GM23338 (cell line): ENCODE measurements at regions not wholly inside any gene's neighbourhood (a gene's known extent, or its start where the extent isn't known, plus 50 kb on each side); places are given as distances from the start of the nearest gene placed in this dataset.

Experiments
- ATAC-seq: fragments of 200-7000 bp; cut with Tn5 transposase; 3 replicates; pipeline ENCODE4 v1.9.1; 2020
- DNase-seq: peaks from one replicate; pipeline ENCODE4 v3.0.0-alpha.2; 2015; ENCODE audit warnings: low spot score
- H2AFZ ChIP-seq: fragments of 200-600 bp; sonication (generic); 2 replicates; pipeline ENCODE4 v1.8.0; 2016; ENCODE audit warnings: antibody characterized with exemption, mild to moderate bottlenecking, moderate library complexity
- H3F3A ChIP-seq: fragments of 200-600 bp; sonication (generic); replicated peaks from 2 replicates; pipeline ENCODE4 v1.8.0; 2017; ENCODE audit warnings: antibody characterized with exemption, mixed run types, low read depth
- H3K27ac ChIP-seq: fragments of 200-600 bp; sonication (generic); 2 replicates; pipeline ENCODE4 v1.6.1; 2016; ENCODE audit warnings: low read depth
- H3K27me3 ChIP-seq: fragments of 200-600 bp; sonication (generic); 2 replicates; pipeline ENCODE4 v1.8.0; 2016; ENCODE audit warnings: mild to moderate bottlenecking, mixed run types, moderate library complexity; ENCODE audit not compliant: insufficient read depth
- H3K36me3 ChIP-seq: fragments of 200-600 bp; sonication (generic); 2 replicates; pipeline ENCODE4 v1.8.0; 2016; ENCODE audit warnings: mild to moderate bottlenecking; ENCODE audit not compliant: insufficient read depth
- H3K4me1 ChIP-seq: fragments of 200-600 bp; sonication (generic); 2 replicates; pipeline ENCODE4 v1.8.0; 2016; ENCODE audit warnings: mild to moderate bottlenecking, moderate library complexity; ENCODE audit not compliant: insufficient read depth
- H3K4me2 ChIP-seq: fragments of 200-600 bp; sonication (generic); 2 replicates; pipeline ENCODE4 v1.7.1; 2017; ENCODE audit warnings: mixed run types
- H3K4me3 ChIP-seq: fragments of 200-600 bp; sonication (generic); 2 replicates; pipeline ENCODE4 v1.6.1; 2016; ENCODE audit warnings: mixed run types
- H3K79me2 ChIP-seq: fragments of 200-600 bp; sonication (generic); replicated peaks from 2 replicates; pipeline ENCODE4 v1.8.0; 2017; ENCODE audit warnings: mild to moderate bottlenecking; ENCODE audit not compliant: insufficient read depth
- H3K9me2 ChIP-seq: fragments of 200-600 bp; sonication (generic); 2 replicates; pipeline ENCODE4 v1.8.0; 2017; ENCODE audit not compliant: insufficient read depth
- H4K20me1 ChIP-seq: fragments of 200-600 bp; sonication (generic); replicated peaks from 2 replicates; pipeline ENCODE4 v1.8.0; 2017; ENCODE audit warnings: mild to moderate bottlenecking; ENCODE audit not compliant: insufficient read depth
- H3K27ac Mint-ChIP-seq: 2 replicates; pipeline ENCODE4 v1.8.0; 2020; ENCODE audit warnings: inconsistent platforms, mild to moderate bottlenecking, moderate library complexity, mixed read lengths
- H3K27me3 Mint-ChIP-seq: 3 replicates; pipeline ENCODE4 v1.8.0; 2022; ENCODE audit warnings: low read depth, mild to moderate bottlenecking, moderate library complexity, mixed read lengths, inconsistent platforms; ENCODE audit not compliant: insufficient read depth, poor library complexity
- H3K36me3 Mint-ChIP-seq: 3 replicates; pipeline ENCODE4 v1.8.0; 2021; ENCODE audit warnings: low read depth, mild to moderate bottlenecking, inconsistent platforms, moderate library complexity, mixed read lengths
- H3K4me1 Mint-ChIP-seq: 3 replicates; pipeline ENCODE4 v1.8.0; 2020; ENCODE audit warnings: mild to moderate bottlenecking, inconsistent platforms, mixed read lengths
- H3K4me3 Mint-ChIP-seq: 3 replicates; pipeline ENCODE4 v1.8.0; 2021; ENCODE audit warnings: moderate library complexity, mild to moderate bottlenecking, inconsistent platforms, mixed read lengths
- H3K9me3 Mint-ChIP-seq: 3 replicates; pipeline ENCODE4 v1.8.0; 2020; ENCODE audit warnings: moderate library complexity, mild to moderate bottlenecking, inconsistent platforms, mixed read lengths
- CREB1 ChIP-seq: fragments of 250-450 bp; sonication (Bioruptor Pico); IDR thresholded peaks from 2 replicates; pipeline ENCODE4 v1.5.0; 2020; ENCODE audit warnings: low read depth, mild to moderate bottlenecking, moderate library complexity
- NANOG ChIP-seq: IDR thresholded peaks from 2 replicates; pipeline ENCODE4 v1.6.1; 2016; ENCODE audit warnings: antibody characterized with exemption, borderline replicate concordance
- REST ChIP-seq: IDR thresholded peaks from one replicate; pipeline ENCODE4 v1.6.1; 2018; ENCODE audit warnings: antibody characterized with exemption; ENCODE audit not compliant: unreplicated experiment
- ZNF114 ChIP-seq: fragments of 250-450 bp; sonication (Bioruptor Pico); IDR thresholded peaks from 2 replicates; pipeline ENCODE4 v1.5.0; 2020; ENCODE audit warnings: mild to moderate bottlenecking, moderate library complexity
- ZNF331 ChIP-seq: fragments of 250-450 bp; sonication (Bioruptor Pico); IDR thresholded peaks from 2 replicates; pipeline ENCODE4 v1.5.0; 2020; ENCODE audit warnings: low read depth, mild to moderate bottlenecking, moderate library complexity
- TF ChIP-seq, protein P1 (sequence below), 2 experiments: fragments of 200-600 bp in 1 of 2; sonication (generic) in 1 of 2; conservative IDR thresholded peaks; 2 replicates each; pipeline versions ENCODE4 v1.5.1 to v1.6.1; 2016 to 2017; ENCODE audit warnings: antibody characterized with exemption in 2 of 2, low read depth in 2 of 2, mild to moderate bottlenecking in 2 of 2, moderate library complexity in 1 of 2

DNA sequence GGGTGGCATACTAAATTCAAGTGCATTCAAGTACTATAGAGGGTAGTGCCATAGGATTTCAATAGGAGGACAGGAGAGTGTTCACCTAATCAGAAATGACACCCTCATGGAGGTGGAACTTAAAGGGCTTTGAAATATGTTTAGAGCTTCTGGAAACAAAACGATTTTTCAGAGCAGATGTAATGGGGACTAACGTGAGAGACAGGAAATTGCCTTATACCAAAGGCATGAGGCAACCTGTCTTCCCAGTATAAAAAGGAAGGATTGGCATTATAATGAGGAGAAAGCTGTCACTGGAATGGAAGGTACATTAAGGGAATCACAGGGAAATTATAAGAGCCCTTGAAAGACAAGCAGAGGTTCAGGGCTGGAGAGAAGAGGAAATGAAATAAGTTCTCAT is 116.3 kb upstream of the PNPLA4 start:
- H3K27ac Mint-ChIP-seq, result no peak overlapping the region
- H3K9me3 Mint-ChIP-seq, result no peaks in the 10 kb centered on the region; the same call in 2 of the 3 replicates
- no peaks in the 10 kb centered on the region for H3F3A ChIP-seq
- H4K20me1 ChIP-seq, result no peaks in the 10 kb centered on the region
- H3K4me3 Mint-ChIP-seq, result no peak overlapping the region
- no peaks in the 10 kb centered on the region for H3K27me3 ChIP-seq
- no peaks in the 10 kb centered on the region for H3K79me2 ChIP-seq
- TF ChIP-seq REST (no peak), NANOG (no peak), CREB1 (no peak), ZNF331 (no peak)
- TF ChIP-seq, protein P1, sequence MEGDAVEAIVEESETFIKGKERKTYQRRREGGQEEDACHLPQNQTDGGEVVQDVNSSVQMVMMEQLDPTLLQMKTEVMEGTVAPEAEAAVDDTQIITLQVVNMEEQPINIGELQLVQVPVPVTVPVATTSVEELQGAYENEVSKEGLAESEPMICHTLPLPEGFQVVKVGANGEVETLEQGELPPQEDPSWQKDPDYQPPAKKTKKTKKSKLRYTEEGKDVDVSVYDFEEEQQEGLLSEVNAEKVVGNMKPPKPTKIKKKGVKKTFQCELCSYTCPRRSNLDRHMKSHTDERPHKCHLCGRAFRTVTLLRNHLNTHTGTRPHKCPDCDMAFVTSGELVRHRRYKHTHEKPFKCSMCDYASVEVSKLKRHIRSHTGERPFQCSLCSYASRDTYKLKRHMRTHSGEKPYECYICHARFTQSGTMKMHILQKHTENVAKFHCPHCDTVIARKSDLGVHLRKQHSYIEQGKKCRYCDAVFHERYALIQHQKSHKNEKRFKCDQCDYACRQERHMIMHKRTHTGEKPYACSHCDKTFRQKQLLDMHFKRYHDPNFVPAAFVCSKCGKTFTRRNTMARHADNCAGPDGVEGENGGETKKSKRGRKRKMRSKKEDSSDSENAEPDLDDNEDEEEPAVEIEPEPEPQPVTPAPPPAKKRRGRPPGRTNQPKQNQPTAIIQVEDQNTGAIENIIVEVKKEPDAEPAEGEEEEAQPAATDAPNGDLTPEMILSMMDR (conservative IDR thresholded peaks at IDR 0.05; ENCODE audit: low read depth in 2 of 2), result no peak
- no peaks in the 10 kb centered on the region for H3K9me2 ChIP-seq
- no peaks in the 10 kb centered on the region for H3K36me3 Mint-ChIP-seq
- H2AFZ ChIP-seq, result no peak overlapping the region
- ATAC-seq, result no peak
- 0 out of 3 replicates have a peak, but pooled peaks cover 3% of the 10 kb centered on the region for H3K4me1 Mint-ChIP-seq
- no peak for DNase-seq
- no peak overlapping the region for H3K4me2 ChIP-seq
- no peak overlapping the region for H3K4me3 ChIP-seq
- H3K27me3 Mint-ChIP-seq, result no peaks in the 10 kb centered on the region
- H3K36me3 ChIP-seq, result no peaks in the 10 kb centered on the region
- H3K27ac ChIP-seq, result no peak overlapping the region
- no peaks in the 10 kb centered on the region for H3K4me1 ChIP-seq

DNA sequence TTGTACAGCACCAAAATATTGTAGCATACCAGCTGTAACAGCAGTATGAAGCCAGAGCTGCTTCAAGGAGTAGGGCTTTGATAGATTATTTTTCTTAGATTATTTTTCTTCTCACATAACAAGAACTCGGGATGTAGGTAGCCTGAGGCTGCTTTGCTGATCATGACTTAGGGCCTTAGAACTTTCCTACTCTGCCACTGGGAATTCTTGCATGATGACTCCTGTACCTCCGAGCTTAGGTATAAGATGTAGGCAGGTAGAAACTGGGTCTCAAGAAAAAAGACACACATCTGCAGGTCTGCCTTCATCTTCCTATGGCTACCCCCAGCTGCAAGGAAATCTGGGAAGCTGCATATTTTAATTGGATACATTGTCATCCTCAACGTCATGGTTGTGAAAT is 115.9 kb upstream of the PNPLA4 start:
- Histone ChIP-seq H3K36me3 (no peaks in the 10 kb centered on the region), H3K9me2 (no peaks in the 10 kb centered on the region), H3K79me2 (no peaks in the 10 kb centered on the region), H3K4me1 (no peaks in the 10 kb centered on the region), H3K27me3 (no peaks in the 10 kb centered on the region), H2AFZ (no peak overlapping the region), H4K20me1 (no peaks in the 10 kb centered on the region), H3K27ac (no peak overlapping the region), H3K4me2 (no peak overlapping the region), H3F3A (no peaks in the 10 kb centered on the region), H3K4me3 (no peak overlapping the region)
- no peak overlapping the region for H3K27ac Mint-ChIP-seq
- H3K4me1 Mint-ChIP-seq, result 0 out of 3 replicates have a peak, but pooled peaks cover 3% of the 10 kb centered on the region
- no peak for ATAC-seq
- H3K27me3 Mint-ChIP-seq, result no peaks in the 10 kb centered on the region
- no peak for DNase-seq
- H3K9me3 Mint-ChIP-seq, result no peaks in the 10 kb centered on the region; the same call in 2 of the 3 replicates
- H3K4me3 Mint-ChIP-seq, result no peak overlapping the region
- no peaks in the 10 kb centered on the region for H3K36me3 Mint-ChIP-seq
- TF ChIP-seq ZNF331 (no peak), CREB1 (no peak), REST (no peak), ZNF114 (CRISPR knock-in tag) (no peak)
- TF ChIP-seq, protein P1 (conservative IDR thresholded peaks at IDR 0.05; ENCODE audit: low read depth in 2 of 2), result no peak
